Suppressor macrophage (primary cell): ENCODE measurements at regions not wholly inside any gene's neighbourhood (a gene's known extent, or its start where the extent isn't known, plus 50 kb on each side); places are given as distances from the start of the nearest gene placed in this dataset.

Experiments
- DNase-seq, 4 experiments: peaks; one replicate each; pipeline ENCODE4 v3.0.0-alpha.2; 2020 to 2022

- DNase-seq: no peak
Measured at GRCh38 chr2:120613742-120614571, 121.7 kb upstream of the GLI2 start.

- DNase-seq: no peak
Measured at GRCh38 chr2:120614901-120615300, 120.8 kb upstream of the GLI2 start.

GRCh38 chr2:120616261-120616660, 119.4 kb upstream of the GLI2 start:
- DNase-seq: no peak

- no peak for DNase-seq
Measured at GRCh38 chr2:120617055-120617454, 118.6 kb upstream of the GLI2 start.

GRCh38 chr2:120618830-120619229, 116.8 kb upstream of the GLI2 start:
- DNase-seq: no peak

GRCh38 chr2:120619579-120619978, 116.1 kb upstream of the GLI2 start:
- no peak for DNase-seq

- no peak for DNase-seq
Measured at GRCh38 chr2:120620025-120620793, 115.5 kb upstream of the GLI2 start.

- no peak for DNase-seq
Measured at GRCh38 chr2:120622159-120622869, 113.4 kb upstream of the GLI2 start.

- DNase-seq: no peak
Measured at GRCh38 chr2:120622886-120623753, 112.5 kb upstream of the GLI2 start.

GRCh38 chr2:120624061-120624737, 111.5 kb upstream of the GLI2 start:
- DNase-seq: no peak

GRCh38 chr2:120624738-120625446, 110.8 kb upstream of the GLI2 start:
- peak in 3 of 4 experiments; percentile 16 to 47 (median 33) for DNase-seq

GRCh38 chr2:120625865-120626560, 109.7 kb upstream of the GLI2 start:
- no peak for DNase-seq

- DNase-seq: peak in 1 of 4 experiments; percentile 7
Measured at GRCh38 chr2:120626566-120626965, 109.1 kb upstream of the GLI2 start.

GRCh38 chr2:120628248-120628647, 107.4 kb upstream of the GLI2 start:
- no peak for DNase-seq

GRCh38 chr2:120629241-120629895, 106.3 kb upstream of the GLI2 start:
- DNase-seq: no peak

GRCh38 chr2:120630031-120630701, 105.5 kb upstream of the GLI2 start:
- no peak for DNase-seq

GRCh38 chr2:120631236-120631635, 104.4 kb upstream of the GLI2 start:
- peak; percentile 15 to 48 (median 45) for DNase-seq

GRCh38 chr2:120631724-120632123, 103.9 kb upstream of the GLI2 start:
- DNase-seq: no peak
